K562 (cell line): ENCODE measurements at regions not wholly inside any gene's neighbourhood (a gene's known extent, or its start where the extent isn't known, plus 50 kb on each side); places are given as distances from the start of the nearest gene placed in this dataset.

ENCODE experiments used
- CHD2 ChIP-seq: IDR thresholded peaks from 2 replicates; pipeline ENCODE4 v1.6.1; 2011; ENCODE audit warnings: low read depth, low read length
- HEY1 ChIP-seq: fragments of 250-450 bp; sonication (Bioruptor Pico); IDR thresholded peaks from 2 replicates; pipeline ENCODE4 v1.5.0; 2020; ENCODE audit warnings: mild to moderate bottlenecking, moderate library complexity, borderline replicate concordance
- HNRNPUL1 ChIP-seq: fragments of 200-400 bp; formaldehyde crosslinking; IDR thresholded peaks from 2 replicates; pipeline ENCODE4 v1.6.1; 2017; ENCODE audit warnings: low read length
- POLR2AphosphoS2 ChIP-seq: IDR thresholded peaks from 2 replicates; pipeline ENCODE4 v1.6.1; 2012; ENCODE audit warnings: low read length, improper control_type of control experiment
- POLR2AphosphoS5 ChIP-seq: IDR thresholded peaks from 2 replicates; pipeline ENCODE4 v1.6.1; 2011; ENCODE audit warnings: mild to moderate bottlenecking, low read depth, low read length, moderate library complexity; ENCODE audit not compliant: control insufficient read depth, insufficient read depth
- TRIM24 ChIP-seq, 2 experiments: fragments of 450-650 bp; IDR thresholded peaks; 2 replicates each; pipeline ENCODE4 v1.6.1; 2016
- YY1 ChIP-seq, 3 experiments: IDR thresholded peaks; 2 replicates each; pipeline ENCODE4 v1.6.1; 2011; ENCODE audit warnings: low read length in 2 of 3, mild to moderate bottlenecking in 2 of 3, moderate library complexity in 2 of 3, borderline replicate concordance in 1 of 3, control low read depth in 1 of 3, low read depth in 1 of 3; ENCODE audit not compliant: insufficient read depth in 3 of 3, insufficient replicate concordance in 2 of 3, control insufficient read depth in 1 of 3, insufficient read length in 1 of 3; ENCODE audit errors: extremely low read depth in 1 of 3
- ZFX ChIP-seq: sonication (generic); formaldehyde crosslinking; IDR thresholded peaks from 2 replicates; pipeline ENCODE4 v1.8.0; 2022; ENCODE audit warnings: mild to moderate bottlenecking, missing genetic modification reagents, moderate library complexity
- ZNF589 ChIP-seq: fragments of 200-800 bp; sonication (Bioruptor generic); IDR thresholded peaks from 2 replicates; pipeline ENCODE4 v1.6.1; 2016; ENCODE audit warnings: low read depth, missing genetic modification characterization, missing compliant biosample characterization
- TF ChIP-seq, protein P1 (sequence below): fragments of 450-650 bp; conservative IDR thresholded peaks from 2 replicates; pipeline ENCODE4 v1.6.1; 2016; ENCODE audit warnings: missing genetic modification characterization, low read depth, mild to moderate bottlenecking, missing compliant biosample characterization, moderate library complexity
- TF ChIP-seq, protein P2 (sequence below), 3 experiments: IDR thresholded peaks in 2 of 3; conservative IDR thresholded peaks in 1 of 3; 2 replicates each; pipeline ENCODE4 v1.5.1; 2011 to 2012; ENCODE audit warnings: low read length in 3 of 3, mild to moderate bottlenecking in 3 of 3, control low read depth in 2 of 3, improper control_type of control experiment in 1 of 3, inconsistent platforms in 1 of 3, low read depth in 1 of 3, mixed read lengths in 1 of 3, moderate library complexity in 1 of 3; ENCODE audit not compliant: insufficient read depth in 2 of 3

DNA sequence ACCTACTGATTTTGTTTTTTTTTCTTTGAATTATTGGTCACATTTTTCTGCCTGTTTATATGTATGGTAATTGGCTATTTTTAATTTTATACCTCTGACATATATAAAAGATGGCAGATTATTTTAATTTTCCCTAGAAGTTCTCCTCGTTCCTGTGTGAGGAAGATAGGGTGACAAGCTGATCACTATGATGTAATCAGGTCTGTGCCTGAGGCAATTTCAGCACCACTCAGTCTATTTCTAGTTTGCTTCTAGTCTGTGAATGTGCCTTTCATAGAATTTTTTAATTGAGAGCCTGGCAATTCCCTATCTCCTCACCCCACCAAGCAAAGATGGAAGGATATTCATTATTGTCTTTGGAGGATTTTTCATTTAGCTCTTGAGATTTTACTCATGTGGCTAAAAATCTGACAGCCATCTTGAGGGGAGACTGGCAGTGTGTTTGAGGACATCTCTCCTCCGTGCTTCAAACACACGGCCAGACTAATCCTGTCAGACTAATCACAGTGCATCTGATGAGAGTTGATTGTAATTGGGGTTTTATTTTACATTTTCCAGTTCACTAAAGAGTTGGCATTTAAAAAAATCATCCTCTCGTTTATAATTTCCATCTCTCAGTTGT is 500.3 kb downstream of the TRIML1 start:
- TF ChIP-seq CHD2 (no peak), HEY1 (CRISPR knock-in tag) (no peak), POLR2AphosphoS5 (no peak), ZFX (no peak), ZNF589 (CRISPR knock-in tag) (no peak), HNRNPUL1 (no peak), TRIM24 (IDR thresholded peaks at IDR 0.05) (no peak), YY1 (IDR thresholded peaks at IDR 0.05; ENCODE audit: borderline replicate concordance in 1 of 3, control insufficient read depth in 1 of 3, extremely low read depth in 1 of 3, insufficient read depth in 3 of 3, insufficient read length in 1 of 3, insufficient replicate concordance in 2 of 3, low read depth in 1 of 3, low read length in 2 of 3) (no peak), POLR2AphosphoS2 (no peak)
- TF ChIP-seq, protein P1, sequence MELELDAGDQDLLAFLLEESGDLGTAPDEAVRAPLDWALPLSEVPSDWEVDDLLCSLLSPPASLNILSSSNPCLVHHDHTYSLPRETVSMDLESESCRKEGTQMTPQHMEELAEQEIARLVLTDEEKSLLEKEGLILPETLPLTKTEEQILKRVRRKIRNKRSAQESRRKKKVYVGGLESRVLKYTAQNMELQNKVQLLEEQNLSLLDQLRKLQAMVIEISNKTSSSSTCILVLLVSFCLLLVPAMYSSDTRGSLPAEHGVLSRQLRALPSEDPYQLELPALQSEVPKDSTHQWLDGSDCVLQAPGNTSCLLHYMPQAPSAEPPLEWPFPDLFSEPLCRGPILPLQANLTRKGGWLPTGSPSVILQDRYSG (tag) = no peak
- TF ChIP-seq, protein P2, sequence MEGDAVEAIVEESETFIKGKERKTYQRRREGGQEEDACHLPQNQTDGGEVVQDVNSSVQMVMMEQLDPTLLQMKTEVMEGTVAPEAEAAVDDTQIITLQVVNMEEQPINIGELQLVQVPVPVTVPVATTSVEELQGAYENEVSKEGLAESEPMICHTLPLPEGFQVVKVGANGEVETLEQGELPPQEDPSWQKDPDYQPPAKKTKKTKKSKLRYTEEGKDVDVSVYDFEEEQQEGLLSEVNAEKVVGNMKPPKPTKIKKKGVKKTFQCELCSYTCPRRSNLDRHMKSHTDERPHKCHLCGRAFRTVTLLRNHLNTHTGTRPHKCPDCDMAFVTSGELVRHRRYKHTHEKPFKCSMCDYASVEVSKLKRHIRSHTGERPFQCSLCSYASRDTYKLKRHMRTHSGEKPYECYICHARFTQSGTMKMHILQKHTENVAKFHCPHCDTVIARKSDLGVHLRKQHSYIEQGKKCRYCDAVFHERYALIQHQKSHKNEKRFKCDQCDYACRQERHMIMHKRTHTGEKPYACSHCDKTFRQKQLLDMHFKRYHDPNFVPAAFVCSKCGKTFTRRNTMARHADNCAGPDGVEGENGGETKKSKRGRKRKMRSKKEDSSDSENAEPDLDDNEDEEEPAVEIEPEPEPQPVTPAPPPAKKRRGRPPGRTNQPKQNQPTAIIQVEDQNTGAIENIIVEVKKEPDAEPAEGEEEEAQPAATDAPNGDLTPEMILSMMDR (IDR thresholded peaks at IDR 0.05 in 2 of 3, conservative IDR thresholded peaks at IDR 0.05 in 1 of 3; ENCODE audit: insufficient read depth in 2 of 3, low read depth in 1 of 3, low read length in 3 of 3) = no peak
